Dendritic cell treated with granulocyte-macrophage colony-stimulating factor and Interleukin-4, amounts not matched to agents 40 ng/mL and 50 ng/mL, for 4 days (primary cell): ENCODE measurements at regions not wholly inside any gene's neighbourhood (a gene's known extent, or its start where the extent isn't known, plus 50 kb on each side); places are given as distances from the start of the nearest gene placed in this dataset.

Experiments used
- H3K27ac Mint-ChIP-seq: one replicate; pipeline ENCODE4 v1.8.0; 2022; ENCODE audit warnings: mild to moderate bottlenecking, mixed read lengths
- H3K27me3 Mint-ChIP-seq: one replicate; pipeline ENCODE4 v1.8.0; 2022; ENCODE audit warnings: mild to moderate bottlenecking, mixed read lengths
- H3K36me3 Mint-ChIP-seq: one replicate; pipeline ENCODE4 v1.8.0; 2022; ENCODE audit warnings: low read depth, mixed read lengths
- H3K4me1 Mint-ChIP-seq: one replicate; pipeline ENCODE4 v1.8.0; 2022; ENCODE audit warnings: low read depth, mixed read lengths
- H3K4me3 Mint-ChIP-seq: one replicate; pipeline ENCODE4 v1.8.0; 2022; ENCODE audit warnings: mild to moderate bottlenecking, moderate library complexity, mixed read lengths
- H3K9me3 Mint-ChIP-seq: one replicate; pipeline ENCODE4 v1.8.0; 2022; ENCODE audit warnings: mixed read lengths
- intact Hi-C: fragments of 100-400 bp; cut with micrococcal nuclease; formaldehyde crosslinking; loops from one replicate; pipeline ENCODE4 v1.15.0; 2022

DNA sequence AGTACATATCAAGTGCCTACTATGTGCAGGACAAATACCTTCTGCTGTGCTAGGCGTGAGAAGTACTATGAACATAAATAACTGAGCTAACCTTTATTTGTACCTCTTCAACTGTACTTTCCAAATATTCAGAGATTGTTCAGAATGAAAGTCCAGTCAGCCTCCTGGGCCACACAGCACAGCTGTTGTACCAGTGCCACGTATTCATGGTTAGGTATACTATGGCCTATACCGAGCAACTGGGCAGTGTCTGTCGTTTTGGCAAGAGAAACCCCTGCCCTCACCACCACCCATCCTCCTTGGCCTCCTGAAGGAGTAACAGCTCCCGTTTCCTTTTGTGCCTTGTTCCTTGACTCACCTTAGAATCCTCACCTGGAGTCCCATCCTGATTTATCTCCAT lies 53.0 kb downstream of the RASSF10 start:
- Mint-ChIP-seq H3K9me3 (no peaks in the 10 kb centered on the region), H3K4me1 (no peaks in the 10 kb centered on the region), H3K27ac (no peak overlapping the region), H3K4me3 (no peak overlapping the region), H3K27me3 (no peaks in the 10 kb centered on the region), H3K36me3 (no peaks in the 10 kb centered on the region)
- intact Hi-C loops = no loop called here

DNA sequence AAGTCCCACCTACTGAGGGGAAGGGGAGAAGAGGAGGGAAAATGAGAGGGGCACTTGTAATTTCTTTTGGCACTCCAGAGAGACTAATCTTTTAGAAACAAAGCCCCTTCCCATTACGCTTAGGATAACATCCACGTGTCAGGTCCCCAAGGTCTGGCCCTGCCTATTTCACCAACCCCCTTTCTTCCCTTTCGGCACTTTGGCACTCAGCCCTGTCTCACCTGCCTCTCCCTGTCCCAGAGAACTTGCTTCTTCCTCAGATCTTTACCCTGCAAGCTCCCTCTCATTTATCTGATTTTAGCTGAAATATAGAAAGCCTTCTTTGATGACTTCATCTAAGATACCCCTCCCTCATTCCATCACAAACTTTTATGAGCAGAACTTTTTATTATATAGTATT lies 55.5 kb downstream of the RASSF10 start:
- intact Hi-C loops = no loop called here
- Mint-ChIP-seq H3K27me3 (no peaks in the 10 kb centered on the region), H3K4me3 (no peak overlapping the region), H3K27ac (no peak overlapping the region), H3K36me3 (no peaks in the 10 kb centered on the region), H3K4me1 (no peaks in the 10 kb centered on the region), H3K9me3 (no peaks in the 10 kb centered on the region)

- Mint-ChIP-seq H3K9me3 (no peaks in the 10 kb centered on the region), H3K27me3 (no peaks in the 10 kb centered on the region), H3K36me3 (no peaks in the 10 kb centered on the region), H3K4me1 (no peaks in the 10 kb centered on the region), H3K4me3 (no peak overlapping the region), H3K27ac (no peak overlapping the region)
- intact Hi-C loops = no loop called here
Observed at GRCh38 chr11:13065200-13065787, 56.2 kb downstream of the RASSF10 start.

- intact Hi-C loops = no loop called here
- Mint-ChIP-seq H3K36me3 (no peaks in the 10 kb centered on the region), H3K4me1 (no peaks in the 10 kb centered on the region), H3K4me3 (no peak overlapping the region), H3K27me3 (no peaks in the 10 kb centered on the region), H3K27ac (no peak overlapping the region), H3K9me3 (no peaks in the 10 kb centered on the region)
Observed at GRCh38 chr11:13068211-13068610, 59.1 kb downstream of the RASSF10 start.

DNA sequence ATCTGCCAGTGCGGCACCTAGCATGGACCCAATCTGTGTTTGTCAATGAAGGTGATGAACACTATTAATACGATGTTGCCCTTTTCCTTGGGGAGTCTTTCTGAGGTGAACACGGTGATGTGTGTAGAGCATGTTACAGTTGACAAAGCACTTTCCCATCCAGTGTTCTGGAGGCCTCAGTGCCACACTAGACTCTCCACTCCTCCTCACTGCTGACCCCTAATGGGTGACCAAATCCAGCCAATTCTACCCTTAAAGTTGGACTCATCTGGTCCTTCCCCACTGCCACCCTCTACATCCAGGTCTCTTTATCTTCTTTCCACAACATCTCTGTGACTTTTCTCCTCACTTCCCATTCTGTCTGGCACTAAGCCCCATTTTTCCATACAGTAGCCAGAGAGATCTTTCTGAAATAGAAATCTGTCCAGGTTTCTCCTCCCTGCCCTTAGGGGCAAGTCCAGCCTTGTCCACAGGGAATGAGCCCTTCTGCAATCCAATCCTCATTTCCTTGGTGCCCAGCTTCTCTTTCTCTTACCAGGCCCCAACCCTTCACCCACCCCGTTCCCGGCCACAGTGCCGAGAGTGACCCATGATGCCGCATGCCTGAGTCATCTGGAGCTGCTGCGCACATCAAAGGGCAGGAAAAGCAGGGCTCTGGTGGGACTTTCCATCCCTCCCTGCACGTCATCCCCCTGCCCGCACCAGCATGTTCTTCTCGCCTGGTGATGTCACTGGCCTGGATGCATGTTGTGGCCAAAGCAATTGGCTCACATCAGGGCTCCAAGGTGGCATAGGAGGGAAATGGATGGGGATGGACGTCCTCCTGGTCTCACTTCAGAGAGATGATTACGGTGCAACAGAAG lies 64.2 kb downstream of the RASSF10 start:
- intact Hi-C loops = no loop called here
- Mint-ChIP-seq H3K36me3 (no peaks in the 10 kb centered on the region), H3K4me1 (no peaks in the 10 kb centered on the region), H3K27ac (no peak overlapping the region), H3K27me3 (no peaks in the 10 kb centered on the region), H3K9me3 (no peaks in the 10 kb centered on the region), H3K4me3 (no peak overlapping the region)

DNA sequence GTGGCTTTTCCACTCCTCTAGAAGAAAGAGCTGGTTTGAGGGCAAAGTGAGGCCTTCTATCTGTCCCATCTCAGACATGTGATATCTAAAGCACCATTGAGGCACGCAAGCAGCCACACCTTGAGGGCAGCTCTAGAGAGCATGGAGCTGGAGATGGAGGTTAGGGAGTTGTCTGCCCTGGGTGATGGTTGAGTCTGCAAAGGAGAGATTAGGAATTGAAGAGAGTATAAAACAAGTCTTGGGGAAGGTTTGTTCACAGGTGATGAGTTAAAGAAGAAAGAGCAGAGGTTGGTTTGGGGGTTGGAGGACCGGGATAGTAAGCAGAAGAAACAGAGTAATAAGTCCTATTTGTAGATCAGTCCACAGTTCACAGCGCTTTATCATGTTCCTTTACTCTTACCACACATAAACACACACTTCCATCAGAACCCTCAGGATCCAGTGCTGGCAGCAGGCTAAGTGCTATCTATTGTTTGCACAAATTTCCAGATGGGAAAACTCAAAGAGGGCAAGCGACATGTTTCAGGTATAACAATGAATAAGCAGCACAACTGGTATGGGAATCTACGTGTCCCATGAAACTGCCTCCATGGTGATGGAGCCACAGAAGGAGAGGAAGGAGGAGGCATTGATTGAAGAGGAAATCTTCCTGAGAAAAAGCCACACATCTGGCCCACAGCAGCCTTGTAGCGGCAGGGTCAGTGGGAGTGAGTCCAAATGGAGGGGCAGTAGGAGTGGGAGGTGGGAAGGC lies 65.8 kb downstream of the RASSF10 start:
- H3K27me3 Mint-ChIP-seq = peaks cover 3% of the 10 kb centered on the region
- no peaks in the 10 kb centered on the region for H3K4me1 Mint-ChIP-seq
- no peaks in the 10 kb centered on the region for H3K36me3 Mint-ChIP-seq
- intact Hi-C loops = no loop called here
- no peak overlapping the region for H3K4me3 Mint-ChIP-seq
- no peaks in the 10 kb centered on the region for H3K9me3 Mint-ChIP-seq
- no peak overlapping the region for H3K27ac Mint-ChIP-seq

- no peaks in the 10 kb centered on the region for H3K9me3 Mint-ChIP-seq
- intact Hi-C loops = no loop called here
- no peaks in the 10 kb centered on the region for H3K4me1 Mint-ChIP-seq
- H3K36me3 Mint-ChIP-seq = no peaks in the 10 kb centered on the region
- peaks cover 3% of the 10 kb centered on the region for H3K27me3 Mint-ChIP-seq
- no peak overlapping the region for H3K4me3 Mint-ChIP-seq
- H3K27ac Mint-ChIP-seq = no peak overlapping the region
Observed at GRCh38 chr11:13076961-13077360, 67.8 kb downstream of the RASSF10 start.

- Mint-ChIP-seq H3K27me3 (peaks cover 9% of the 10 kb centered on the region), H3K4me3 (no peak overlapping the region), H3K36me3 (no peaks in the 10 kb centered on the region)
Observed at GRCh38 chr11:13080861-13081260, 71.7 kb downstream of the RASSF10 start.

GRCh38 chr11:13082588-13082987 lies 73.5 kb downstream of the RASSF10 start:
- Mint-ChIP-seq H3K9me3 (no peaks in the 10 kb centered on the region), H3K4me3 (no peak overlapping the region), H3K27me3 (peaks cover 14% of the 10 kb centered on the region)

More at GRCh38 chr11:13080861-13081260, 71.7 kb downstream of the RASSF10 start:
- intact Hi-C loops = no loop called here
- no peak overlapping the region for H3K27ac Mint-ChIP-seq
- H3K4me1 Mint-ChIP-seq = no peaks in the 10 kb centered on the region
- no peaks in the 10 kb centered on the region for H3K9me3 Mint-ChIP-seq

GRCh38 chr11:13090228-13090708 lies 81.2 kb downstream of the RASSF10 start:
- Mint-ChIP-seq H3K4me1 (no peaks in the 10 kb centered on the region), H3K9me3 (no peaks in the 10 kb centered on the region), H3K4me3 (no peak overlapping the region), H3K36me3 (no peaks in the 10 kb centered on the region), H3K27me3 (peaks cover 5% of the 10 kb centered on the region), H3K27ac (no peak overlapping the region)
- intact Hi-C loops = no loop called here

More at GRCh38 chr11:13082588-13082987, 73.5 kb downstream of the RASSF10 start:
- intact Hi-C loops = no loop called here
- H3K36me3 Mint-ChIP-seq = no peaks in the 10 kb centered on the region
- no peaks in the 10 kb centered on the region for H3K4me1 Mint-ChIP-seq
- no peak overlapping the region for H3K27ac Mint-ChIP-seq

- no peaks in the 10 kb centered on the region for H3K9me3 Mint-ChIP-seq
- no peak overlapping the region for H3K27ac Mint-ChIP-seq
- intact Hi-C loops = no loop called here
- H3K4me3 Mint-ChIP-seq = no peak overlapping the region
- H3K27me3 Mint-ChIP-seq = peaks cover 2% of the 10 kb centered on the region
- H3K4me1 Mint-ChIP-seq = no peaks in the 10 kb centered on the region
- no peaks in the 10 kb centered on the region for H3K36me3 Mint-ChIP-seq
Observed at GRCh38 chr11:13091373-13091772, 82.3 kb downstream of the RASSF10 start.

DNA sequence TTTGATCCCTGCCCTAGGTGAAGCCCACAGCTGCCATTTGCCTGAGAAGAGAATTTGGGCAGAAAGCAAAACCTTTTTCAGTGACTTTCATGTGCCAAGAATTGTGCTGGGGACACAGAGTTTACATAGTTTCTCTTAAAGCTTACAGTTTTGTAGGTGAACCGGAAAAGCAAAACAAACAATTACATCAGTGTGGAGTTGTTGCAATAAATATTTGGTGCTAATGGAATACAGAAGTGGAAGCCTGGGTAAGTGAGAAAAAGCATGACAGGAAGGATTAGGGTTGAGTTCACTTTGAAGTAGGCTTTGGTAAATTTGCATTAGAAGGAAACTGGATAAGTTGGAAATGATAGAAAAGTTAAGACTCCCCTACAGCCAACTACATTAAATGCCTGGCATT lies 82.7 kb downstream of the RASSF10 start:
- Mint-ChIP-seq H3K9me3 (no peaks in the 10 kb centered on the region), H3K27ac (no peak overlapping the region), H3K36me3 (no peaks in the 10 kb centered on the region), H3K4me3 (no peak overlapping the region), H3K4me1 (no peaks in the 10 kb centered on the region), H3K27me3 (peaks cover under 1% of the 10 kb centered on the region)
- intact Hi-C loops = no loop called here

GRCh38 chr11:13094930-13095687 lies 86.0 kb downstream of the RASSF10 start:
- Mint-ChIP-seq H3K9me3 (no peaks in the 10 kb centered on the region), H3K4me3 (no peak overlapping the region), H3K36me3 (no peaks in the 10 kb centered on the region), H3K27ac (no peak overlapping the region), H3K4me1 (no peaks in the 10 kb centered on the region), H3K27me3 (no peaks in the 10 kb centered on the region)
- intact Hi-C loops = no loop called here
